Activated naive CD4-positive, alpha-beta T cell treated with anti-CD3 and anti-CD28 coated beads for 36 hours (primary cell): ENCODE measurements at regions not wholly inside any gene's neighbourhood (a gene's known extent, or its start where the extent isn't known, plus 50 kb on each side); places are given as distances from the start of the nearest gene placed in this dataset.

ENCODE experiments used
- CTCF ChIA-PET: fragments of 350-600 bp; sonication (Branson Sonifier 250); formaldehyde crosslinking; loops from one replicate; lab custom pipeline; 2021; ENCODE audit warnings: antibody characterized with exemption; lab: Charles Lee
- DNase-seq: peaks from one replicate; pipeline ENCODE4 v3.0.0-alpha.2; 2020
- H3K27ac Mint-ChIP-seq: one replicate; pipeline ENCODE4 v1.8.0; 2021; ENCODE audit warnings: mild to moderate bottlenecking, mixed read lengths
- H3K27me3 Mint-ChIP-seq: one replicate; pipeline ENCODE4 v1.8.0; 2021; ENCODE audit warnings: low read depth, mixed read lengths
- H3K36me3 Mint-ChIP-seq: one replicate; pipeline ENCODE4 v1.8.0; 2021; ENCODE audit warnings: low read depth, mixed read lengths
- H3K4me1 Mint-ChIP-seq: one replicate; pipeline ENCODE4 v1.8.0; 2021; ENCODE audit warnings: low read depth, mixed read lengths
- H3K4me3 Mint-ChIP-seq: one replicate; pipeline ENCODE4 v1.8.0; 2021; ENCODE audit warnings: mild to moderate bottlenecking, moderate library complexity, mixed read lengths
- H3K9me3 Mint-ChIP-seq: one replicate; pipeline ENCODE4 v1.8.0; 2021; ENCODE audit warnings: mixed read lengths
- intact Hi-C: fragments of 100-400 bp; cut with micrococcal nuclease; formaldehyde crosslinking; loops from one replicate; pipeline ENCODE4 v1.15.1; 2023

- no peak overlapping the region for H3K4me3 Mint-ChIP-seq
- intact Hi-C loops = no loop called here
- H3K9me3 Mint-ChIP-seq = no peaks in the 10 kb centered on the region
- CTCF ChIA-PET = no interaction called here
- no peaks in the 10 kb centered on the region for H3K4me1 Mint-ChIP-seq
- H3K36me3 Mint-ChIP-seq = no peaks in the 10 kb centered on the region
- no peak overlapping the region for H3K27ac Mint-ChIP-seq
- no peak for DNase-seq
- H3K27me3 Mint-ChIP-seq = peaks cover 6% of the 10 kb centered on the region
Measured at GRCh38 chr3:139772539-139773500, 95.0 kb upstream of the NMNAT3 start.

DNA sequence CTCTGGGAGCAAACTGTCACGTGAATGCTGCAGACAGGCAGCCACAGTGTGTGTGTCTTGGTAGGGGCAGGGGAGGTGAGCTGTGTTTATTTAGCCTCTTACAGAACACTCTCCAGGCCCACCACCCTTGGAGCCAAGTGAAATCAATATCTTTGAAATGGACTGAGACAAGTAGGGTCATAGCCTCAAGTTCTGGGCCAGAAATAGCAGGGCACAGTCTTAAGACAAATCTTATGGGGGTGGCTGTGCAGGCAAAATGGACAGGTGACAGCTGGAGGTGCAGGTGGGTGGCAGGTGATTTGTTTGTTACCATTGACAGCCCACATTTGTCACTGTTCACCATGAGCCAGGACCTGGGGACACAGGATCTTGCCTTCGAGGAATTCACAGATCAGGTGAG, 93.6 kb upstream of the NMNAT3 start:
- no peak for DNase-seq
- Mint-ChIP-seq H3K27ac (no peak overlapping the region), H3K36me3 (no peaks in the 10 kb centered on the region), H3K9me3 (no peaks in the 10 kb centered on the region), H3K27me3 (peaks cover 2% of the 10 kb centered on the region), H3K4me3 (no peak overlapping the region), H3K4me1 (no peaks in the 10 kb centered on the region)
- CTCF ChIA-PET = no interaction called here
- intact Hi-C loops = no loop called here

DNA sequence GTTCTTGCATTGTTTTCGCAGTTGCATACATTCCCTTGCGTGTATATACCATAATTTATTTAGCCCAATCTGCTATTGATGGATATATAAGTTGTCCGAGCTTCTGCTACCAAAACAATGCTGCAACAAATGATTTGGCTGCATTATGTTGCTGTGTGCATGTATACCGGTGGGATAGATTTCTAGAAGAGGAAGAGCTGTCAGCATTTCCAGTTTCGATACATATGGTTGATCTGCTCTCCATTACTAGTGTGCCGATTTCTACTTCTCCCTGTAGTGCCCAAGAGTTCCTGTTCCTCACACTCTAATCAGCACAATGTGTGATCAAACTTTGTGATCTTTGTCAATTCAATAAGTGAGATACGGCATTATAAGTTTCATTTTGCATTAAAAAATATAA, 92.8 kb upstream of the NMNAT3 start:
- no peaks in the 10 kb centered on the region for H3K4me1 Mint-ChIP-seq

GRCh38 chr3:139769796-139770195, 92.0 kb upstream of the NMNAT3 start:
- Mint-ChIP-seq H3K4me3 (no peak overlapping the region), H3K4me1 (no peaks in the 10 kb centered on the region), H3K36me3 (no peaks in the 10 kb centered on the region), H3K27me3 (peaks cover 2% of the 10 kb centered on the region), H3K9me3 (no peaks in the 10 kb centered on the region), H3K27ac (no peak overlapping the region)
- intact Hi-C loops = no loop called here
- DNase-seq = no peak
- CTCF ChIA-PET = no interaction called here

More for the DNA sequence above, 92.8 kb upstream of the NMNAT3 start:
- CTCF ChIA-PET = no interaction called here
- Mint-ChIP-seq H3K4me3 (no peak overlapping the region), H3K9me3 (no peaks in the 10 kb centered on the region), H3K27me3 (peaks cover 2% of the 10 kb centered on the region), H3K36me3 (no peaks in the 10 kb centered on the region), H3K27ac (no peak overlapping the region)
- DNase-seq = no peak
- intact Hi-C loops = no loop called here

- CTCF ChIA-PET = no interaction called here
- no peaks in the 10 kb centered on the region for H3K36me3 Mint-ChIP-seq
- peaks cover 2% of the 10 kb centered on the region for H3K27me3 Mint-ChIP-seq
- H3K4me1 Mint-ChIP-seq = no peaks in the 10 kb centered on the region
- no peaks in the 10 kb centered on the region for H3K9me3 Mint-ChIP-seq
- no peak for DNase-seq
- H3K27ac Mint-ChIP-seq = no peak overlapping the region
- H3K4me3 Mint-ChIP-seq = no peak overlapping the region
- intact Hi-C loops = no loop called here
Measured at GRCh38 chr3:139764936-139765335, 87.2 kb upstream of the NMNAT3 start.

- H3K27me3 Mint-ChIP-seq = peaks cover 2% of the 10 kb centered on the region
- no peak for DNase-seq
- no peak overlapping the region for H3K27ac Mint-ChIP-seq
- intact Hi-C loops = no loop called here
- H3K9me3 Mint-ChIP-seq = no peaks in the 10 kb centered on the region
- no peaks in the 10 kb centered on the region for H3K36me3 Mint-ChIP-seq
- H3K4me1 Mint-ChIP-seq = no peaks in the 10 kb centered on the region
- no peak overlapping the region for H3K4me3 Mint-ChIP-seq
- CTCF ChIA-PET = no interaction called here
Measured at GRCh38 chr3:139764069-139764905, 86.5 kb upstream of the NMNAT3 start.

DNA sequence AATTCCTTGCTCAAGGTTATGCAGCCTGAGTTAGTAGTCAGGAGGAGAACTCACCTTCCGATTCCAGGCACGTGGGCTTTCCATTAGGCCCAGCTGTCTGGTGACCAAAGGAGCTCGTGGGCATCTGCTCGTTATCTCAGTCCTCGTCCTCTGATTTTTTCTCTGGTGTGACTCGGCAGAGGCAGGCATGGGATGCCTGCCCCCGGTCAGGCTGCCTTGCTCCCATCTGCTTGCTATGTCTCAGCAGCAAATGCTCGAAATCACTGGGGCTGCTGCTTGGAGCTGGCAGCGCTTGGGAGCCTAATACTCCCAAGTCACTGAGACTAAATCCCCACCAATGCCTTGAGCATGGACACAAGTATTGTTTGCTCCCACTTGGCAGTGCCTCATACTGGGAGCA, 84.5 kb upstream of the NMNAT3 start:
- no peaks in the 10 kb centered on the region for H3K9me3 Mint-ChIP-seq
- H3K27ac Mint-ChIP-seq = no peak overlapping the region
- no peaks in the 10 kb centered on the region for H3K36me3 Mint-ChIP-seq
- H3K27me3 Mint-ChIP-seq = no peaks in the 10 kb centered on the region
- intact Hi-C loops = no loop called here
- CTCF ChIA-PET = interaction anchor here (0.7 kb wide), 1 partner anchor 175 kb away, joined by 3 read pairs; no protein-coding TSS in a partner anchor
- no peak for DNase-seq
- no peaks in the 10 kb centered on the region for H3K4me1 Mint-ChIP-seq
- no peak overlapping the region for H3K4me3 Mint-ChIP-seq

- H3K9me3 Mint-ChIP-seq = no peaks in the 10 kb centered on the region
- CTCF ChIA-PET = no interaction called here
- H3K4me3 Mint-ChIP-seq = no peak overlapping the region
- intact Hi-C loops = no loop called here
- H3K4me1 Mint-ChIP-seq = no peaks in the 10 kb centered on the region
- no peak overlapping the region for H3K27ac Mint-ChIP-seq
- H3K36me3 Mint-ChIP-seq = no peaks in the 10 kb centered on the region
- no peak for DNase-seq
- H3K27me3 Mint-ChIP-seq = no peaks in the 10 kb centered on the region
Measured at GRCh38 chr3:139759470-139759869, 81.7 kb upstream of the NMNAT3 start.

DNA sequence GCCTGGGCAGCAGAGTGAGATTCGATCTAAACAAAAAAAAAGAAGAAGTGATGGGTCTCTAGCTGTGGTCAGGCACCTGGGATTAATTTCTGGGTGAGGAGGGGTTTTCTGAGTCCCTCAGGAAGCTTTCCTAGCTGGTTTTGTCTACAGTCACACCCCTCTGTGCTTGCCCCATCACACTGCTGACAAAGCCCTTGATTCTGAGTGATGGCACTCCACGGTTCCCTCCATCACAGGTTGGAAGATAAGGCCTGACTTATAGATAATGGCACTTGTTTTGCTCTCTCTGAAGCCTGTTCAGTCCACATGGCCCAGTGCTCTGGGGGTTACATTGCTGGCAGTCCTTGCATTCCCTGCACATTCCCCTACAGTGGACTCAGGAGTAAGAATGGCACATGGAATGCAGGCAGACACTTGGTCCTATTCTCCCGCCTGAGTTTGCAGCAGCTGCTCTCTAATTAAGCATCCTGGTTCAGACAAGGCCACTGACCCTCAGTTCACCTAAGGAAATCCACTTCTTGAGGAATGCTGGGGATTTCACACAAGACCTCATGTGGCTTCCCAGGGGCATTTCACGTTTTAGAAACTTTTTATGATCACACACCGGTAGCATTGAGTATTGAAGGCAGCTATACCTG, 81.0 kb upstream of the NMNAT3 start:
- H3K4me1 Mint-ChIP-seq = no peaks in the 10 kb centered on the region
- intact Hi-C loops = no loop called here
- no peak overlapping the region for H3K4me3 Mint-ChIP-seq
- no peak overlapping the region for H3K27ac Mint-ChIP-seq
- no peaks in the 10 kb centered on the region for H3K9me3 Mint-ChIP-seq
- DNase-seq = no peak
- CTCF ChIA-PET = no interaction called here
- H3K36me3 Mint-ChIP-seq = no peaks in the 10 kb centered on the region
- no peaks in the 10 kb centered on the region for H3K27me3 Mint-ChIP-seq

- H3K4me1 Mint-ChIP-seq = no peaks in the 10 kb centered on the region
- DNase-seq = no peak
- H3K27ac Mint-ChIP-seq = no peak overlapping the region
- no peaks in the 10 kb centered on the region for H3K9me3 Mint-ChIP-seq
- no peak overlapping the region for H3K4me3 Mint-ChIP-seq
- CTCF ChIA-PET = no interaction called here
- no peaks in the 10 kb centered on the region for H3K27me3 Mint-ChIP-seq
- intact Hi-C loops = no loop called here
- H3K36me3 Mint-ChIP-seq = no peaks in the 10 kb centered on the region
Measured at GRCh38 chr3:139757448-139758030, 79.8 kb upstream of the NMNAT3 start.

DNA sequence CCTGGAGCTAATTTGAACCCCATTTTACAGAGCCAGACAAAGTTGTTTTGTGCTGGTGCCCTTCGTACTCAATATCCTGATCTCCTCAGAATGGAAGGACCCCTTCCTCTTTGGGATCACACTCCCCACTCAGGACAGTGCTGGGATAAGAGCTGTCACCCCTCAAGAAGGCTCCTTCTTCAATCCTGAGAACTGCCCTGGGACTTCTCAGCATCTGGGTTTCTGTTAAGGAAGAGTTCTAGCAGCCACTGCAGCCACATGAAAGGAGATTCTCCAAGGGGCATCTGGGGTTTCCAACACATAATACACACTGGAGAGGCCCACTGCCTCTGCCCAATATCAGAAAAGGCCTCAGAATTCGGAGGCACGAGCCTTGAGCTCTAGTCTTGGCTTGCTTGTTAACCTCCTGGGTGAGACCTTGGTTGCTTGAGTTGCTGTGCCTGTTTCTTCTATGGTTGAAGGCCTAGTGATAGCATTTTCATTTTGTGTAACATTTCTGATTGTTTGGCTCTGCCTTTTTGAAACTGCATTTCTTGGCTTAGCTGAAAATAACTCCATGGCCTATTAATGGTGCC, 78.8 kb upstream of the NMNAT3 start:
- H3K4me1 Mint-ChIP-seq = no peaks in the 10 kb centered on the region
- CTCF ChIA-PET = interaction anchor here (0.6 kb wide), 1 partner anchor 278 kb away, joined by 3 read pairs; no protein-coding TSS in a partner anchor
- no peak for DNase-seq
- H3K27ac Mint-ChIP-seq = no peak overlapping the region
- no peak overlapping the region for H3K4me3 Mint-ChIP-seq
- no peaks in the 10 kb centered on the region for H3K27me3 Mint-ChIP-seq
- no peaks in the 10 kb centered on the region for H3K36me3 Mint-ChIP-seq
- intact Hi-C loops = no loop called here
- no peaks in the 10 kb centered on the region for H3K9me3 Mint-ChIP-seq

DNA sequence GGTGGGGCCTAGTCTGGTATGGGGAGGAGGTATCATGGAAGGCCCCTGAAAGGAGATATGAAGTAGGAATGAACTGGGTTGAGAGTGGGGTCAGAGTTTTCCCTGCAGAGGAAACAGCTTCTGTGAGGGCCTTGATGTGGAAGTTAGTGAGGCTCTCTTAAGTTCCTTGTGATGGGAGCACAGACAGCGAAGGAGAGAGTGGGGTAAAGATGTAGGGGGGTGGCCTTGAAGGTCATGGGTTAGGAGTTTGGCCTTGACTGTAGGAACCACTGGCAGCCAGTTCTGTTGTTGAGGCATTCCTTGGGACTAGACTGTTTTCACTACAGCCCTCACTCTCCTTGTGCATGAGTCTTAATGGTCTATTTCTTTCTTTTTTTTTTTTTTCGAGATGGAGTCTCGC, 77.8 kb upstream of the NMNAT3 start:
- Mint-ChIP-seq H3K27ac (no peak overlapping the region), H3K36me3 (no peaks in the 10 kb centered on the region), H3K9me3 (peaks cover 4% of the 10 kb centered on the region), H3K4me1 (no peaks in the 10 kb centered on the region), H3K27me3 (no peaks in the 10 kb centered on the region), H3K4me3 (no peak overlapping the region)
- intact Hi-C loops = no loop called here
- CTCF ChIA-PET = no interaction called here
- DNase-seq = no peak
